GM12872 (cell line): ENCODE measurements at regions not wholly inside any gene's neighbourhood (a gene's known extent, or its start where the extent isn't known, plus 50 kb on each side); places are given as distances from the start of the nearest gene placed in this dataset.
A peak's percentile ranks its signal among the peaks of the same experiment; 100 is the strongest.

ENCODE experiments used
- CTCF ChIP-seq: IDR thresholded peaks from 3 replicates; pipeline ENCODE4 v1.5.1; 2011; ENCODE audit warnings: low read depth, mild to moderate bottlenecking, low read length, moderate library complexity; ENCODE audit not compliant: insufficient read depth

GRCh38 chr6:85023721-85024120, 259.3 kb upstream of the TBX18 start:
- no peak for TF ChIP-seq CTCF

- no peak for TF ChIP-seq CTCF
These were observed 253.0 kb upstream of the TBX18 start for GRCh38 chr6:85017352-85017751.

- no peak for TF ChIP-seq CTCF
These were observed 252.3 kb upstream of the TBX18 start for GRCh38 chr6:85016726-85017125.

- TF ChIP-seq CTCF: peak; percentile 49
These were observed 251.1 kb upstream of the TBX18 start for GRCh38 chr6:85015396-85015990.

GRCh38 chr6:85010865-85011264, 246.5 kb upstream of the TBX18 start:
- TF ChIP-seq CTCF: no peak

GRCh38 chr6:85008296-85009009, 244.1 kb upstream of the TBX18 start:
- TF ChIP-seq CTCF: no peak

- TF ChIP-seq CTCF: no peak
These were observed 242.0 kb upstream of the TBX18 start for GRCh38 chr6:85006362-85006761.

GRCh38 chr6:85005494-85005893, 241.1 kb upstream of the TBX18 start:
- TF ChIP-seq CTCF: no peak
